Cardiac septum (tissue), 1 donor: ENCODE measurements at regions not wholly inside any gene's neighbourhood (a gene's known extent, or its start where the extent isn't known, plus 50 kb on each side); places are given as distances from the start of the nearest gene placed in this dataset.
"Not testable (repeated sequence)": the region's sequence is repeated elsewhere in the genome, so short reads cannot be mapped to it uniquely, and the experiment has no call there.

ENCODE experiments used
- DNase-seq: peaks from one replicate; pipeline ENCODE4 v3.0.0-alpha.2; 2020; ENCODE audit warnings: low spot score
- intact Hi-C: fragments of 100-400 bp; cut with DNase I; formaldehyde crosslinking; loops from one replicate; pipeline ENCODE4 v1.14.0; 2022
- donor health status: DM: no; HTN: no; CAD: no.

DNA sequence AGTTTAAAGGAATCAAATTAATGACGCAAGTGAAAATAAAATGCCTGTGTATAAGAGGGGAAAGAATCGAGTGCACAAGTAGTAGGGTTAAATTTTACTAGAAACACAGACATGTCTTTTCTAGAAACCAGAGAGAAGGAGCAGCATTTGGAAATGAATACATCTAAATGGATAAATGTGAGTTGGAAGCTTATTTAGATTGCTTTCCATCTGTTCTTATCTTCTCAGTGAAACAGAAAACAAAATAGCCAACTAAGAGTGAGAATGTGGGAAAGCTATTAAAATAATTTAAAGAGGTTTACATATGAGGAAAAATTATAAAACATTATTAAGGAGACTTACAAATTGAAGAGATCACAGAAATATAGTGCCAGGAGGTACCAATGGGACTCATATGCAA lies 1818.9 kb upstream of the FLRT2 start:
- intact Hi-C loops = no loop called here
- no peak for DNase-seq

GRCh38 chr14:83712418-83713129 lies 1817.4 kb upstream of the FLRT2 start:
- intact Hi-C loops = no loop called here
- DNase-seq = no peak

DNA sequence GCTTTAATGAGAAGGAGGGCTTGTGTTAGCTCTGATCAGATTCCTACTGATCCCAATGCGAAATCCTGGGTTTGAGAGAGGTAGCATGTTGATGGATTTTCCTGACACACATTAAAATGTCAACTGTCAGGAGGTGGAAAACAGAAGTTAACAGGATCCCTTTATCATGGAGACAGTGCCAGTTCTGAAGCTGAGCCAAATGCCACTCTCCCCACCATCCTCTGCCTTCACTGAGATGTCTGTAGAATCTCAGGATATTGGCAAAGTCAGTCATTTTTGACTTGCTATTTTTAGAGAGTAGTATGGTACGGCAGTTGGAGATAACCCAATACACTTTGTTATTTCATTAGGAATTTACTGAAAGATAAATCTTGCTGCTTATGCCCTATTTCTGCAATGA lies 1816.2 kb upstream of the FLRT2 start:
- DNase-seq = no peak
- intact Hi-C loops = no loop called here

GRCh38 chr14:83714151-83714550 lies 1815.8 kb upstream of the FLRT2 start:
- no peak for DNase-seq
- intact Hi-C loops = no loop called here

DNA sequence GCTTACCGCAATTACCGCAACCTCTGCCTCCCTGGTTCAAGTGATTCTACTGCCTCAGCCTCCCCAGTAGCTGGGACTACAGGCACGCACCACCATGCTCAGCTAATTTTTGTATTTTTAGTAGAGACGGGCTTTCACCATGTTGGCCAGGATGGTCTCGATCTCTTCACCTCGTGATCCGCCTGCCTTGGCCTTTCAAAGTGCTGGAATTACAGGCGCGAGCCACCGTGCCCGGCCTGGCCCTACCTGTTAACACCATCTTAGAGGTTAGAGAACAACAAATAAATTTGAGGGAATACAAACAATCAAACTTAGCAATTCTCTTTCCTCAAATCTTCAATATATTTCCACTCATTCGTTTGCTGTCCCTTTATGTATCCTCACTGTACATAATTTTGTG lies 1810.5 kb upstream of the FLRT2 start:
- intact Hi-C loops, DNase-seq: not testable (repeated sequence)

GRCh38 chr14:83733670-83734069 lies 1796.3 kb upstream of the FLRT2 start:
- intact Hi-C loops = no loop called here
- no peak for DNase-seq

DNA sequence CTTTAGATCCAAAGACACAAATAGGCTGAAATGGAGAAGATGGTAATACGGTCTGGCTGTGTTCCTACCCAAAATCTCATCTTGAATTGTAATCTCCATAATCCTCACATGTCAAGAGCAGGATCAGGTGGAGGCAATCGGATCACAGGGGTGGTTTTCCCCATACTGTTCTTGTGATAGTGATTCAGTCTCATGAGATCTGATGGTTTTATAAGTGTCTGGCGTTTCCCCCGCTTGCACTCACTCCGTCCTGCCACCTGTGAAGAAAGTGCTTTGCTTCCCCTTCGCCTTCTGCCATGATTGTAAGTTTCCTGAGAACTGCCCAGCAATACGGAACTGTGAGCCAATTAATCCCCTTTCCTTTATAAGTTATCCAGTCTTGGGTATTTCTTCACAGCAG lies 1795.5 kb upstream of the FLRT2 start:
- intact Hi-C loops = no loop called here
- no peak for DNase-seq

DNA sequence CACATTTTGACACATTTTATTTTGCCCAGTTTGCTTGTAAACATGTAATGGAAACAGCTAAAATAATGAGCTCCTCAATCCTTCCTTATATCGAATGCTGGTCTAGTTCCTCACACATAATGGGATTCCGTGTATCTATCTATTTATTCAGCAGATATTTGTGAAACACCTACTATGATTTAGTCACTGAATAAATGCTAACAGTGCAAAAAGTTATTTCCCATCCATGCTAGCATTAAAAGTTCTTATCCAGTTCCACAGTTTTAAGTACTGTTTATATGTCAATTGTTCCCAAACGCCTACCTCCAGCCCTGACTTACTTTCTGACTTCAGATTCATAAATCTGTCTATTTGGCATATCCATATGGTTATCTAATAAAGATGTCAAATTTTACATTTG lies 1788.7 kb upstream of the FLRT2 start:
- DNase-seq = no peak
- intact Hi-C loops = no loop called here

DNA sequence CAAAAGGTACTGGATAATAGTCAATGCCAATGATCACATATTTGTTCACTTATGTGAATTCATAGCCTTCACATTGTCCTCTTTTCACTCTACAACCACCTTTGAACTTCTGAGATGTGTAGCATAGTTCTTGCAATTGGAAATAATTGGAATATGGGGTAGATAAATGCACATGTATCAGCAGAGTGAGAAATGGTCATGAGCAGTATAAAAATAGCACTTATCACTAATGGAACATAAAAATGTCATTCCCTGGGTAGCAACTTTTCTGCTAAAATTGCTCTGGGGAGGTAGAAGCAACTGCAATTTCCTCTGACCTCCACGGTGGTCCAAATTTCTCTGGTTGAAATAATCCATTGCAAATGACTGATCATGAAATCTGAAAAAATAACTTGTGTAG lies 1785.7 kb upstream of the FLRT2 start:
- no peak for DNase-seq
- intact Hi-C loops = no loop called here

DNA sequence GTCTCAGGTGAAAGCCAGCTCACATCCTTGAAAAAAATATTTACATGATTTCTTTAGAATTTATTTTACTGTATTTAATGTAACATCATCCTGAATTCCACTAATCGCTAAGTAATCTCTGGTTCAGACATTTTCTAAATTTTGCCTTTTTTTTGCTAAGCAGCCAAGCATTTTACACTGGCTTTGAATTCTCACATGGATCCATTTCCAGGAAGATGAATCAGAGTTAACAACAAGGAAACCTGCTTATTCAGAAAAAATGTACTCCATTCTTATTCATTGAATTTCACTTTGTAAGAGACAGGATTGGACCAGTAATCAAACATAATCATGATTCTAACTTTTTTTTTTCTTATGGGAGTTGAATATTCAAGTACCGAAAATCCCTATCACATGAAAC lies 1785.1 kb upstream of the FLRT2 start:
- intact Hi-C loops = no loop called here

GRCh38 chr14:83746336-83746735 lies 1783.6 kb upstream of the FLRT2 start:
- no peak for DNase-seq
- intact Hi-C loops = no loop called here

More for the DNA sequence above, 1785.1 kb upstream of the FLRT2 start:
- no peak for DNase-seq

DNA sequence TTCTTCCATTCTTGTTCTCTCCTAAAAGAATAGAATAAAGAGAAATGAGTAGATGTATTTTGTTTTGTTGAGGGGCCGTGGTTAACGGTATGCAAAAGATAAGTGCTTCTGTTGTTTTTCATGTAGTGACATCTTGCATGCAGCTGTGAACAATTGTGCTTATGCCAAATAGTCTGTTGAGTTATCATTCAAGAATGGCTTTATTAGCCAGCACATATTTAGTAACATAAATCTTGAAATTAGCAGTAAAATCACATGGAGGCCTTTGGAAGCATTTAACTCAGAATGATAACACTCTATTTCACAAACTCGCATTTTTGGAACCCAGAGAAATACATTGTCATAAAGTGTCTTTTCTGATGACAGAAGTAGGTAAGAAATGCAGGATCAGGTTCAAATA lies 1772.0 kb upstream of the FLRT2 start:
- intact Hi-C loops = no loop called here
- DNase-seq = no peak

- intact Hi-C loops = no loop called here
Measured at GRCh38 chr14:83764656-83765599, 1765.0 kb upstream of the FLRT2 start.

GRCh38 chr14:83777516-83777915 lies 1752.4 kb upstream of the FLRT2 start:
- intact Hi-C loops = no loop called here

More at GRCh38 chr14:83764656-83765599, 1765.0 kb upstream of the FLRT2 start:
- no peak for DNase-seq

GRCh38 chr14:83779266-83779665 lies 1750.7 kb upstream of the FLRT2 start:
- no peak for DNase-seq
- intact Hi-C loops = no loop called here

More at GRCh38 chr14:83777516-83777915, 1752.4 kb upstream of the FLRT2 start:
- no peak for DNase-seq

DNA sequence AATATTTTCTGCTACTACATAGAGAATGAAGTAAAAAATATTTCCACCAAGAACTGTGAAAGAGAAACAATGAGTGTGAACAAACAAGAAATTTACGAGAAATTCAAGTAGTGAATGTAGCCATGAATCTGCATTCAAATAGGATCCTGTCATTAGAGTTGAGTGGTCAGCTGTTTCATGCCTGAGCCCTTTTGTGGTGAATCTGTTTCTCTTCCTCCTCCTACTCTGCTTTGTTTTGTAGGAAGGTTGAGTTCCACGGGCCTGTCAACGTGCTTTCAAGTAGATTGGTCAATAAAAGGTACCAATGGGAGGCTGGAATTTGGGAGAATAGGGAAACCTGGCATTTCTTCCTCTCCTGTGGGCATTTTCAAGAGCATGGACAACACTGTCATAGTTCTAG lies 1749.6 kb upstream of the FLRT2 start:
- no peak for DNase-seq
- intact Hi-C loops = no loop called here

GRCh38 chr14:83798421-83798820 lies 1731.5 kb upstream of the FLRT2 start:
- no peak for DNase-seq
- intact Hi-C loops = no loop called here

DNA sequence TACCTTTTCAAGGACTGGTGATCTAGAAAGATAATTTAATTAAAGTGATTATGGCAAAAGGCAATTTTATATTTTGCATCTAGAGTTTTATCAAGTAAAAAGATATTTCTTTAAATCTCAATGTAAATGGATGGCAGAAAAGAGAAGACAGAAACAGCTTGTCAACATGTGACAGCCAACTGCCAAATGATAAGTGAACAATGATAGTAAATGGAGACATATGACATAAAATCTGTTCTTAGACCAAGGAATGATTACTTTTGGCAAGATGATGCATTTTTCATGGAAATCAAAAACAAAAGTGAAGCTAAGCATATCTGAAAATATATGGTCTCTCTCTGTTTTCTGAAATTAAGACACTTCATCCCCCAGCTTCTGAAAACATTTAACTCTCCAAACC lies 1730.7 kb upstream of the FLRT2 start:
- intact Hi-C loops = no loop called here
- no peak for DNase-seq

- intact Hi-C loops = no loop called here
Measured at GRCh38 chr14:83814896-83815295, 1715.0 kb upstream of the FLRT2 start.

GRCh38 chr14:83816761-83817160 lies 1713.2 kb upstream of the FLRT2 start:
- no peak for DNase-seq
- intact Hi-C loops = no loop called here

More at GRCh38 chr14:83814896-83815295, 1715.0 kb upstream of the FLRT2 start:
- DNase-seq = no peak

DNA sequence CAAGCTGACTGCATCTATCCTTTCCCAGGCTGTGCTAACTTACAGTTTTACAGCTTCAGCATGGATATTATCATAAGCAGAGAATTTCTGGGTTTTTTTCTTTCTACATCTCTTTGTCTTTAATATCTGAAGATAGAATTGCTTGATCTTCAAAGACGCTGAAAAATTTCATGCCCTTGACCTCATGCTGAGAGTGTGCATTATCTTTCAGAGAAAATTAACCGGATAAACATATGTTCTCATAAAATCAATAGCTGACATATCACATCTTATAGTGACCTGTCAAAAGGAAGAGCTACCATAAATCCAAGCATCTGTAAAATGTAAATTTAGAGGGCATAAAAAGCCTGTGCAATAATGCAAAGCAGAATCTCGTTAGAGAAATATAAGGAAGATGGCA lies 1704.1 kb upstream of the FLRT2 start:
- DNase-seq = no peak
- intact Hi-C loops = no loop called here
